ENCODE measurements at regions not wholly inside any gene's neighbourhood (a gene's known extent, or its start where the extent isn't known, plus 50 kb on each side); places are given as distances from the start of the nearest gene placed in this dataset.

GRCh38 chr7:84390845-84391244 is 196.3 kb upstream of the SEMA3A start:
- H3K4me1 ChIP-seq (ENCODE audit: control insufficient read depth, insufficient read depth, low read length), result no peaks in the 10 kb centered on the region

GRCh38 chr7:84389242-84389641 is 194.7 kb upstream of the SEMA3A start:
- H3K9ac ChIP-seq (ENCODE audit: low read length), result no peak overlapping the region

More at GRCh38 chr7:84390845-84391244, 196.3 kb upstream of the SEMA3A start:
- Histone ChIP-seq H3K27me3 (ENCODE audit: control insufficient read depth, insufficient read depth, low read length) (no peaks in the 10 kb centered on the region), H3K36me3 (ENCODE audit: control insufficient read depth, insufficient read depth, low read length) (no peaks in the 10 kb centered on the region), H3K27ac (ENCODE audit: low read depth, low read length) (no peak overlapping the region), H3K9ac (ENCODE audit: low read length) (no peak overlapping the region), H3K4me3 (ENCODE audit: low read length) (no peak overlapping the region)

GRCh38 chr7:84387595-84387994 is 193.0 kb upstream of the SEMA3A start:
- no peaks in the 10 kb centered on the region for H3K4me1 ChIP-seq (ENCODE audit: control insufficient read depth, insufficient read depth, low read length)
- no peak overlapping the region for H3K4me3 ChIP-seq (ENCODE audit: low read length)
- H3K27ac ChIP-seq (ENCODE audit: low read depth, low read length), result no peak overlapping the region
- no peak overlapping the region for H3K9ac ChIP-seq (ENCODE audit: low read length)
- H3K27me3 ChIP-seq (ENCODE audit: control insufficient read depth, insufficient read depth, low read length), result no peaks in the 10 kb centered on the region
- no peaks in the 10 kb centered on the region for H3K36me3 ChIP-seq (ENCODE audit: control insufficient read depth, insufficient read depth, low read length)

More at GRCh38 chr7:84389242-84389641, 194.7 kb upstream of the SEMA3A start:
- Histone ChIP-seq H3K27ac (ENCODE audit: low read depth, low read length) (no peak overlapping the region), H3K36me3 (ENCODE audit: control insufficient read depth, insufficient read depth, low read length) (no peaks in the 10 kb centered on the region), H3K4me3 (ENCODE audit: low read length) (no peak overlapping the region), H3K4me1 (ENCODE audit: control insufficient read depth, insufficient read depth, low read length) (no peaks in the 10 kb centered on the region), H3K27me3 (ENCODE audit: control insufficient read depth, insufficient read depth, low read length) (no peaks in the 10 kb centered on the region)

- H3K36me3 ChIP-seq (ENCODE audit: control insufficient read depth, insufficient read depth, low read length), result no peaks in the 10 kb centered on the region
- no peaks in the 10 kb centered on the region for H3K27me3 ChIP-seq (ENCODE audit: control insufficient read depth, insufficient read depth, low read length)
- H3K4me3 ChIP-seq (ENCODE audit: low read length), result no peak overlapping the region
- H3K27ac ChIP-seq (ENCODE audit: low read depth, low read length), result no peak overlapping the region
- no peak overlapping the region for H3K9ac ChIP-seq (ENCODE audit: low read length)
- no peaks in the 10 kb centered on the region for H3K4me1 ChIP-seq (ENCODE audit: control insufficient read depth, insufficient read depth, low read length)
Measured at GRCh38 chr7:84384417-84384816, 189.8 kb upstream of the SEMA3A start.

- Histone ChIP-seq H3K4me3 (ENCODE audit: low read length) (no peak overlapping the region), H3K36me3 (ENCODE audit: control insufficient read depth, insufficient read depth, low read length) (no peaks in the 10 kb centered on the region), H3K4me1 (ENCODE audit: control insufficient read depth, insufficient read depth, low read length) (no peaks in the 10 kb centered on the region), H3K27ac (ENCODE audit: low read depth, low read length) (no peak overlapping the region), H3K27me3 (ENCODE audit: control insufficient read depth, insufficient read depth, low read length) (no peaks in the 10 kb centered on the region), H3K9ac (ENCODE audit: low read length) (no peak overlapping the region)
Measured at GRCh38 chr7:84379446-84379845, 184.9 kb upstream of the SEMA3A start.

- no peaks in the 10 kb centered on the region for H3K4me1 ChIP-seq (ENCODE audit: control insufficient read depth, insufficient read depth, low read length)
- H3K9ac ChIP-seq (ENCODE audit: low read length), result no peak overlapping the region
- no peaks in the 10 kb centered on the region for H3K36me3 ChIP-seq (ENCODE audit: control insufficient read depth, insufficient read depth, low read length)
- no peak overlapping the region for H3K4me3 ChIP-seq (ENCODE audit: low read length)
- H3K27ac ChIP-seq (ENCODE audit: low read depth, low read length), result no peak overlapping the region
- H3K27me3 ChIP-seq (ENCODE audit: control insufficient read depth, insufficient read depth, low read length), result no peaks in the 10 kb centered on the region
Measured at GRCh38 chr7:84372712-84373111, 178.1 kb upstream of the SEMA3A start.

GRCh38 chr7:84372155-84372621 is 177.6 kb upstream of the SEMA3A start:
- Histone ChIP-seq H3K27ac (ENCODE audit: low read depth, low read length) (no peak overlapping the region), H3K36me3 (ENCODE audit: control insufficient read depth, insufficient read depth, low read length) (no peaks in the 10 kb centered on the region), H3K9ac (ENCODE audit: low read length) (no peak overlapping the region)

GRCh38 chr7:84370114-84370513 is 175.5 kb upstream of the SEMA3A start:
- H3K4me1 ChIP-seq (ENCODE audit: control insufficient read depth, insufficient read depth, low read length), result no peaks in the 10 kb centered on the region
- no peaks in the 10 kb centered on the region for H3K27me3 ChIP-seq (ENCODE audit: control insufficient read depth, insufficient read depth, low read length)
- no peak overlapping the region for H3K9ac ChIP-seq (ENCODE audit: low read length)
- no peak overlapping the region for H3K27ac ChIP-seq (ENCODE audit: low read depth, low read length)
- no peaks in the 10 kb centered on the region for H3K36me3 ChIP-seq (ENCODE audit: control insufficient read depth, insufficient read depth, low read length)
- H3K4me3 ChIP-seq (ENCODE audit: low read length), result no peak overlapping the region

More at GRCh38 chr7:84372155-84372621, 177.6 kb upstream of the SEMA3A start:
- H3K4me3 ChIP-seq (ENCODE audit: low read length), result no peak overlapping the region
- no peaks in the 10 kb centered on the region for H3K4me1 ChIP-seq (ENCODE audit: control insufficient read depth, insufficient read depth, low read length)
- no peaks in the 10 kb centered on the region for H3K27me3 ChIP-seq (ENCODE audit: control insufficient read depth, insufficient read depth, low read length)

- H3K4me3 ChIP-seq (ENCODE audit: low read length), result no peak overlapping the region
- H3K36me3 ChIP-seq (ENCODE audit: control insufficient read depth, insufficient read depth, low read length), result no peaks in the 10 kb centered on the region
- no peaks in the 10 kb centered on the region for H3K27me3 ChIP-seq (ENCODE audit: control insufficient read depth, insufficient read depth, low read length)
- no peak overlapping the region for H3K9ac ChIP-seq (ENCODE audit: low read length)
- H3K27ac ChIP-seq (ENCODE audit: low read depth, low read length), result no peak overlapping the region
- H3K4me1 ChIP-seq (ENCODE audit: control insufficient read depth, insufficient read depth, low read length), result no peaks in the 10 kb centered on the region
Measured at GRCh38 chr7:84368122-84368521, 173.5 kb upstream of the SEMA3A start.

- H3K27ac ChIP-seq (ENCODE audit: low read depth, low read length), result no peak overlapping the region
- H3K4me3 ChIP-seq (ENCODE audit: low read length), result no peak overlapping the region
- H3K9ac ChIP-seq (ENCODE audit: low read length), result no peak overlapping the region
- H3K36me3 ChIP-seq (ENCODE audit: control insufficient read depth, insufficient read depth, low read length), result no peaks in the 10 kb centered on the region
- H3K4me1 ChIP-seq (ENCODE audit: control insufficient read depth, insufficient read depth, low read length), result no peaks in the 10 kb centered on the region
- no peaks in the 10 kb centered on the region for H3K27me3 ChIP-seq (ENCODE audit: control insufficient read depth, insufficient read depth, low read length)
Measured at GRCh38 chr7:84364708-84365107, 170.1 kb upstream of the SEMA3A start.

- no peaks in the 10 kb centered on the region for H3K36me3 ChIP-seq (ENCODE audit: control insufficient read depth, insufficient read depth, low read length)
- no peak overlapping the region for H3K27ac ChIP-seq (ENCODE audit: low read depth, low read length)
- no peaks in the 10 kb centered on the region for H3K4me1 ChIP-seq (ENCODE audit: control insufficient read depth, insufficient read depth, low read length)
- no peak overlapping the region for H3K4me3 ChIP-seq (ENCODE audit: low read length)
- no peaks in the 10 kb centered on the region for H3K27me3 ChIP-seq (ENCODE audit: control insufficient read depth, insufficient read depth, low read length)
- H3K9ac ChIP-seq (ENCODE audit: low read length), result no peak overlapping the region
Measured at GRCh38 chr7:84363741-84364140, 169.2 kb upstream of the SEMA3A start.

GRCh38 chr7:84362828-84363227 is 168.2 kb upstream of the SEMA3A start:
- Histone ChIP-seq H3K36me3 (ENCODE audit: control insufficient read depth, insufficient read depth, low read length) (no peaks in the 10 kb centered on the region), H3K27me3 (ENCODE audit: control insufficient read depth, insufficient read depth, low read length) (no peaks in the 10 kb centered on the region), H3K9ac (ENCODE audit: low read length) (no peak overlapping the region), H3K4me3 (ENCODE audit: low read length) (no peak overlapping the region), H3K4me1 (ENCODE audit: control insufficient read depth, insufficient read depth, low read length) (no peaks in the 10 kb centered on the region), H3K27ac (ENCODE audit: low read depth, low read length) (no peak overlapping the region)

- Histone ChIP-seq H3K36me3 (ENCODE audit: control insufficient read depth, insufficient read depth, low read length) (no peaks in the 10 kb centered on the region), H3K4me3 (ENCODE audit: low read length) (no peak overlapping the region), H3K27ac (ENCODE audit: low read depth, low read length) (no peak overlapping the region), H3K27me3 (ENCODE audit: control insufficient read depth, insufficient read depth, low read length) (no peaks in the 10 kb centered on the region), H3K4me1 (ENCODE audit: control insufficient read depth, insufficient read depth, low read length) (no peaks in the 10 kb centered on the region), H3K9ac (ENCODE audit: low read length) (no peak overlapping the region)
Measured at GRCh38 chr7:84362360-84362759, 167.8 kb upstream of the SEMA3A start.

All from rectal smooth muscle tissue (tissue), 1 donor.